HepG2 (cell line): ENCODE measurements at regions not wholly inside any gene's neighbourhood (a gene's known extent, or its start where the extent isn't known, plus 50 kb on each side); places are given as distances from the start of the nearest gene placed in this dataset.

Experiments used
- ATAC-seq: fragments of 200-7000 bp; cut with Tn5 transposase; 3 replicates; pipeline ENCODE4 v1.9.1; 2020; ENCODE audit warnings: mild to moderate bottlenecking, moderate library complexity
- BruUV-seq: library from RNA; stranded (reverse); fragments of 400-500 nt; replicated peaks from 2 replicates; lab custom pipeline; 2021; lab: Mats Ljungman, UMichigan
- CTCF ChIA-PET: fragments of 300-600 bp; formaldehyde crosslinking; extraction: SDS; loops from one replicate; lab custom pipeline; 2021; ENCODE audit warnings: low total read pairs, inconsistent platforms, low intra/inter-chr PET ratio; lab: Yijun Ruan, JAX
- POLR2A ChIA-PET: fragments of 350-600 bp; sonication (Branson Sonifier 250); formaldehyde crosslinking; loops from one replicate; lab custom pipeline; 2020; ENCODE audit warnings: antibody characterized with exemption, inconsistent platforms; lab: Yijun Ruan, JAX
- DNase-seq: peaks from one replicate; pipeline ENCODE4 v3.0.0-alpha.2; 2015; ENCODE audit warnings: low spot score
- FAIRE-seq: peaks from 3 replicates; lab custom pipeline; 2011; peaks lifted over from hg19 to GRCh38; lab: Jason Lieb, UNC
- H2AFZ ChIP-seq: one replicate; pipeline ENCODE4 v1.6.1; 2011; ENCODE audit warnings: low read length, inconsistent platforms
- H3K27ac ChIP-seq: fragments of 300-600 bp; 3 replicates; pipeline ENCODE4 v1.8.0; 2011; ENCODE audit warnings: mixed run types, mild to moderate bottlenecking, mixed read lengths, low read length, inconsistent platforms; ENCODE audit not compliant: insufficient read depth; ENCODE audit errors: extremely low read length
- H3K27me3 ChIP-seq, 2 experiments: fragments of 200-600 bp in 1 of 2; 2 replicates in 1 of 2; 3 replicates in 1 of 2; pipeline versions ENCODE4 v1.6.0 to v1.8.0; 2011; ENCODE audit warnings: low read length in 2 of 2, mild to moderate bottlenecking in 2 of 2, moderate library complexity in 2 of 2, inconsistent platforms in 1 of 2; ENCODE audit not compliant: insufficient read depth in 2 of 2, control insufficient read depth in 1 of 2
- H3K36me3 ChIP-seq, 2 experiments: fragments of 200-600 bp in 1 of 2; replicated peaks in 1 of 2; 2 replicates in 1 of 2; 3 replicates in 1 of 2; pipeline versions ENCODE4 v1.5.1 to v1.8.0; 2011; ENCODE audit warnings: low read length in 2 of 2, inconsistent platforms in 1 of 2; ENCODE audit not compliant: insufficient read depth in 2 of 2, control insufficient read depth in 1 of 2
- H3K4me1 ChIP-seq: 2 replicates; pipeline ENCODE4 v1.5.1; 2012; ENCODE audit warnings: low read length, inconsistent platforms; ENCODE audit not compliant: insufficient read depth
- H3K4me2 ChIP-seq: 2 replicates; pipeline ENCODE4 v1.6.0; 2011; ENCODE audit warnings: low read depth, low read length, inconsistent platforms
- H3K4me3 ChIP-seq, 3 experiments: fragments of 200-600 bp in 1 of 3; sonication (generic), shearing (Covaris generic) in 1 of 3; replicated peaks in 1 of 3; 2 replicates each; pipeline ENCODE4 v1.5.1; 2011 to 2016; ENCODE audit warnings: low read length in 3 of 3, inconsistent platforms in 2 of 3, low read depth in 2 of 3, mild to moderate bottlenecking in 2 of 3, control low read depth in 1 of 3, mixed read lengths in 1 of 3; ENCODE audit not compliant: insufficient read depth in 1 of 3
- H3K79me2 ChIP-seq: one replicate; pipeline ENCODE4 v1.6.1; 2011; ENCODE audit warnings: low read length, inconsistent platforms; ENCODE audit not compliant: insufficient read depth
- H3K9ac ChIP-seq: 2 replicates; pipeline ENCODE4 v1.6.0; 2011; ENCODE audit warnings: mild to moderate bottlenecking, low read depth, low read length, inconsistent platforms; ENCODE audit not compliant: insufficient read depth
- H3K9me3 ChIP-seq: 2 replicates; pipeline ENCODE4 v1.5.1; 2012; ENCODE audit warnings: mild to moderate bottlenecking, low read length
- H4K20me1 ChIP-seq: 2 replicates; pipeline ENCODE4 v1.6.0; 2011; ENCODE audit warnings: inconsistent platforms, mild to moderate bottlenecking, low read length, moderate library complexity; ENCODE audit not compliant: insufficient read depth
- JARID2 ChIP-seq: sonication (generic); formaldehyde crosslinking; IDR thresholded peaks from 2 replicates; pipeline ENCODE4 v1.8.1; 2023; ENCODE audit warnings: missing genetic modification reagents, inconsistent platforms; ENCODE audit not compliant: insufficient replicate concordance
- KMT2B ChIP-seq: IDR thresholded peaks from 2 replicates; pipeline ENCODE4 v1.6.1; 2016; ENCODE audit warnings: missing genetic modification reagents, missing compliant biosample characterization
- NRL ChIP-seq: sonication (generic); formaldehyde crosslinking; IDR thresholded peaks from 2 replicates; pipeline ENCODE4 v1.5.0; 2020; ENCODE audit warnings: missing genetic modification reagents, mild to moderate bottlenecking, moderate library complexity, borderline replicate concordance
- U2AF2 ChIP-seq: fragments of 200-400 bp; formaldehyde crosslinking; IDR thresholded peaks from 2 replicates; pipeline ENCODE4 v1.6.1; 2017; ENCODE audit warnings: low read depth, mild to moderate bottlenecking, low read length
- ZNF101 ChIP-seq: sonication (generic); formaldehyde crosslinking; IDR thresholded peaks from 2 replicates; pipeline ENCODE4 v1.4.0; 2020; ENCODE audit warnings: mild to moderate bottlenecking, low read depth, missing genetic modification reagents, borderline replicate concordance
- ZNF264 ChIP-seq: sonication (generic); formaldehyde crosslinking; IDR thresholded peaks from 2 replicates; pipeline ENCODE4 v1.4.0; 2020; ENCODE audit warnings: missing genetic modification reagents
- ZNF3 ChIP-seq: IDR thresholded peaks from 2 replicates; pipeline ENCODE4 v1.7.0; 2017; ENCODE audit warnings: inconsistent platforms
- ZNF484 ChIP-seq: sonication (generic); formaldehyde crosslinking; IDR thresholded peaks from 2 replicates; pipeline ENCODE4 v1.5.1; 2020; ENCODE audit warnings: mild to moderate bottlenecking, low read depth, missing genetic modification reagents, borderline replicate concordance
- ZNF839 ChIP-seq: sonication (generic); formaldehyde crosslinking; IDR thresholded peaks from 2 replicates; pipeline ENCODE4 v1.4.0; 2020; ENCODE audit warnings: missing genetic modification reagents, mild to moderate bottlenecking, borderline replicate concordance
- WGBS: methylation state at CpG from one replicate; pipeline ENCODE4 v1.1.6; 2017; ENCODE audit warnings: low lambda C conversion rate; 5-methylcytosine and 5-hydroxymethylcytosine counted together
- in situ Hi-C: cut with HindIII; loops from 2 replicates; pipeline ENCODE4 v1.10.0; 2017; ENCODE audit warnings: low pct_unique_long_range_greater_than_20kb; ENCODE audit not compliant: extremely low pct_ligation_motif_present
- intact Hi-C: fragments of 100-400 bp; cut with micrococcal nuclease; formaldehyde crosslinking; loops from one replicate; pipeline ENCODE4 v1.10.0; 2022; ENCODE audit not compliant: unreplicated experiment
- TF ChIP-seq, protein P1 (sequence below): sonication (generic); formaldehyde crosslinking; IDR thresholded peaks from 2 replicates; pipeline ENCODE4 v1.4.0; 2020; ENCODE audit warnings: mild to moderate bottlenecking, missing genetic modification reagents

DNA sequence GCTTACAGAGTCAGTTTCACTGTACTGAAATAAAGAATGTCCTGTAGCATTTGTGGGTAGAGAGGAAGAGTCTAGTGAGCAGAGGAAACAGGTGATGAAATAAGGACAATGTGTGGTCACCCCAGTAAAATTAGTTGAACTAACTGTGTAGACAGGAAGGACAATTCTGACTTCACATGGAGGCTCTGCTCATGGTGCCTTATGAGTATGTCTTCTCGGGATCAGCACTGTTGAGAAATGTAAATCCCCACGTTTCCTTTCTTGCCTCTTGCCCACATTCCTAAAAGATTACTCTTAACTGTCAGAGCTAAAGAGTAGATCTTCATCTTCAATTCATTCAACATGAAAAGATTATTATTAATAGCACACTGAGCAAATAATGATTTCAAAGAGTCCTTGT, 113.2 kb upstream of the FLRT2 start:
- Histone ChIP-seq H3K4me3 (no peak overlapping the region), H3K4me1 (no peaks in the 10 kb centered on the region), H3K27ac (no peak overlapping the region), H4K20me1 (no peaks in the 10 kb centered on the region), H3K4me2 (no peak overlapping the region), H3K79me2 (no peaks in the 10 kb centered on the region), H3K9ac (no peak overlapping the region), H2AFZ (no peak overlapping the region), H3K9me3 (peaks cover 59% of the 10 kb centered on the region), H3K36me3 (no peaks in the 10 kb centered on the region), H3K27me3 (no peaks in the 10 kb centered on the region)
- in situ Hi-C loops = loop anchor here (10.0 kb wide), 1 partner anchor 108 kb away; no protein-coding TSS in a partner anchor
- BruUV-seq = no TSS peak
- 0% methylated on average over 2 of the region's 2 CpGs for WGBS
- FAIRE-seq (no peak), DNase-seq (no peak), ATAC-seq (no peak)
- ChIA-PET CTCF (no interaction called here), POLR2A (no interaction called here)
- no peak for TF ChIP-seq JARID2 (CRISPR knock-in tag)
- no peak for TF ChIP-seq ZNF839
- TF ChIP-seq, protein P1, sequence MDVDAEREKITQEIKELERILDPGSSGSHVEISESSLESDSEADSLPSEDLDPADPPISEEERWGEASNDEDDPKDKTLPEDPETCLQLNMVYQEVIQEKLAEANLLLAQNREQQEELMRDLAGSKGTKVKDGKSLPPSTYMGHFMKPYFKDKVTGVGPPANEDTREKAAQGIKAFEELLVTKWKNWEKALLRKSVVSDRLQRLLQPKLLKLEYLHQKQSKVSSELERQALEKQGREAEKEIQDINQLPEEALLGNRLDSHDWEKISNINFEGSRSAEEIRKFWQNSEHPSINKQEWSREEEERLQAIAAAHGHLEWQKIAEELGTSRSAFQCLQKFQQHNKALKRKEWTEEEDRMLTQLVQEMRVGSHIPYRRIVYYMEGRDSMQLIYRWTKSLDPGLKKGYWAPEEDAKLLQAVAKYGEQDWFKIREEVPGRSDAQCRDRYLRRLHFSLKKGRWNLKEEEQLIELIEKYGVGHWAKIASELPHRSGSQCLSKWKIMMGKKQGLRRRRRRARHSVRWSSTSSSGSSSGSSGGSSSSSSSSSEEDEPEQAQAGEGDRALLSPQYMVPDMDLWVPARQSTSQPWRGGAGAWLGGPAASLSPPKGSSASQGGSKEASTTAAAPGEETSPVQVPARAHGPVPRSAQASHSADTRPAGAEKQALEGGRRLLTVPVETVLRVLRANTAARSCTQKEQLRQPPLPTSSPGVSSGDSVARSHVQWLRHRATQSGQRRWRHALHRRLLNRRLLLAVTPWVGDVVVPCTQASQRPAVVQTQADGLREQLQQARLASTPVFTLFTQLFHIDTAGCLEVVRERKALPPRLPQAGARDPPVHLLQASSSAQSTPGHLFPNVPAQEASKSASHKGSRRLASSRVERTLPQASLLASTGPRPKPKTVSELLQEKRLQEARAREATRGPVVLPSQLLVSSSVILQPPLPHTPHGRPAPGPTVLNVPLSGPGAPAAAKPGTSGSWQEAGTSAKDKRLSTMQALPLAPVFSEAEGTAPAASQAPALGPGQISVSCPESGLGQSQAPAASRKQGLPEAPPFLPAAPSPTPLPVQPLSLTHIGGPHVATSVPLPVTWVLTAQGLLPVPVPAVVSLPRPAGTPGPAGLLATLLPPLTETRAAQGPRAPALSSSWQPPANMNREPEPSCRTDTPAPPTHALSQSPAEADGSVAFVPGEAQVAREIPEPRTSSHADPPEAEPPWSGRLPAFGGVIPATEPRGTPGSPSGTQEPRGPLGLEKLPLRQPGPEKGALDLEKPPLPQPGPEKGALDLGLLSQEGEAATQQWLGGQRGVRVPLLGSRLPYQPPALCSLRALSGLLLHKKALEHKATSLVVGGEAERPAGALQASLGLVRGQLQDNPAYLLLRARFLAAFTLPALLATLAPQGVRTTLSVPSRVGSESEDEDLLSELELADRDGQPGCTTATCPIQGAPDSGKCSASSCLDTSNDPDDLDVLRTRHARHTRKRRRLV (CRISPR knock-in tag) = no peak
- TF ChIP-seq KMT2B = no peak
- TF ChIP-seq U2AF2 = no peak
- TF ChIP-seq ZNF264 = no peak
- no peak for TF ChIP-seq ZNF3 (CRISPR knock-in tag)
- TF ChIP-seq NRL (CRISPR knock-in tag) = no peak
- TF ChIP-seq ZNF484 (CRISPR knock-in tag) = no peak
- TF ChIP-seq ZNF101 = no peak
- intact Hi-C loops = no loop called here
